Body of pancreas (tissue), 4 donors: ENCODE measurements at regions not wholly inside any gene's neighbourhood (a gene's known extent, or its start where the extent isn't known, plus 50 kb on each side); places are given as distances from the start of the nearest gene placed in this dataset.
A peak's percentile ranks its signal among the peaks of the same experiment; 100 is the strongest.

Experiments used
- ATAC-seq: fragments of 150-250 bp; one replicate; pipeline ENCODE4 v1.9.1; 2016
- DNase-seq, 4 donors: peaks; one replicate each; pipeline ENCODE4 v3.0.0-alpha.2; 2019
- H3K27ac ChIP-seq, 4 donors: fragments of 200-600 bp; sonication (generic); 1 replicate in 3 of 4; 2 replicates in 1 of 4; pipeline versions ENCODE4 v1.5.1 to v1.6.1; 2016 to 2019; ENCODE audit warnings: mild to moderate bottlenecking in 1 of 4, mixed read lengths in 1 of 4, moderate library complexity in 1 of 4
- H3K27me3 ChIP-seq, 2 donors: fragments of 200-600 bp; sonication (generic); one replicate each; pipeline ENCODE4 v1.6.0; 2016; ENCODE audit warnings: mild to moderate bottlenecking in 1 of 2
- H3K36me3 ChIP-seq, 2 donors: fragments of 200-600 bp; sonication (generic); replicated peaks in 1 of 2; 2 replicates each; pipeline ENCODE4 v1.5.1; 2016; ENCODE audit warnings: low read depth in 2 of 2; ENCODE audit not compliant: insufficient read depth in 1 of 2
- H3K4me1 ChIP-seq: fragments of 200-600 bp; sonication (generic); one replicate; pipeline ENCODE4 v1.6.0; 2016
- H3K4me3 ChIP-seq, 2 donors: fragments of 200-600 bp; sonication (generic); 1 replicate in 1 of 2; 2 replicates in 1 of 2; pipeline ENCODE4 v1.5.1; 2016 to 2019
- H3K9me3 ChIP-seq, 3 donors: fragments of 200-600 bp; sonication (generic); 1 replicate in 2 of 3; 2 replicates in 1 of 3; pipeline ENCODE4 v1.5.1; 2016
- CTCF ChIP-seq, 7 experiments: fragments of 450-650 bp in 4 of 7; fragments of 200-600 bp in 3 of 7; sonication (generic) in 3 of 7; IDR thresholded peaks; one replicate each; pipeline ENCODE4 v1.5.1; 2016 to 2019; ENCODE audit warnings: antibody characterized with exemption in 7 of 7
- POLR2A ChIP-seq, 3 donors: fragments of 450-650 bp; IDR thresholded peaks; one replicate each; pipeline ENCODE4 v1.6.1; 2016; ENCODE audit warnings: antibody characterized with exemption in 3 of 3, mild to moderate bottlenecking in 2 of 3
- WGBS, 2 donors: methylation state at CpG; one replicate each; pipeline ENCODE4 v1.1.5; 2017; 5-methylcytosine and 5-hydroxymethylcytosine counted together
- intact Hi-C: fragments of 100-400 bp; cut with DNase I; formaldehyde crosslinking; loops from one replicate; pipeline ENCODE4 v1.15.1; 2023

- no peak for ATAC-seq
These were observed 110.3 kb downstream of the KCNF1 start for GRCh38 chr2:11022064-11022463.

GRCh38 chr2:11022591-11023273 lies 111.0 kb downstream of the KCNF1 start:
- no peaks in the 10 kb centered on the region for H3K36me3 ChIP-seq
- ATAC-seq (no peak), DNase-seq (peak in 2 of 4 donors; percentile 13 to 30)
- H3K9me3 ChIP-seq: no peaks in the 10 kb centered on the region
- TF ChIP-seq POLR2A (IDR thresholded peaks at IDR 0.05) (no peak), CTCF (IDR thresholded peaks at IDR 0.05) (no peak)
- H3K4me1 ChIP-seq: peaks cover 12% of the 10 kb centered on the region
- no peaks in the 10 kb centered on the region for H3K27me3 ChIP-seq
- intact Hi-C loops: no loop called here
- 82% methylated on average over 10 to 12 of the region's 12 CpGs for WGBS, 2 donors
- H3K27ac ChIP-seq: no peak overlapping the region
- no peak overlapping the region for H3K4me3 ChIP-seq

More at GRCh38 chr2:11022064-11022463, 110.3 kb downstream of the KCNF1 start:
- H3K27ac ChIP-seq: no peak overlapping the region
- 81 to 86% methylated on average over 4 to 6 of the region's 6 CpGs for WGBS, 2 donors
- H3K4me1 ChIP-seq: peaks cover 12% of the 10 kb centered on the region
- H3K9me3 ChIP-seq: no peaks in the 10 kb centered on the region
- H3K27me3 ChIP-seq: no peaks in the 10 kb centered on the region
- intact Hi-C loops: no loop called here
- no peaks in the 10 kb centered on the region for H3K36me3 ChIP-seq
- no peak overlapping the region for H3K4me3 ChIP-seq
- TF ChIP-seq CTCF (IDR thresholded peaks at IDR 0.05) (no peak), POLR2A (IDR thresholded peaks at IDR 0.05) (no peak)
- no peak for DNase-seq

DNA sequence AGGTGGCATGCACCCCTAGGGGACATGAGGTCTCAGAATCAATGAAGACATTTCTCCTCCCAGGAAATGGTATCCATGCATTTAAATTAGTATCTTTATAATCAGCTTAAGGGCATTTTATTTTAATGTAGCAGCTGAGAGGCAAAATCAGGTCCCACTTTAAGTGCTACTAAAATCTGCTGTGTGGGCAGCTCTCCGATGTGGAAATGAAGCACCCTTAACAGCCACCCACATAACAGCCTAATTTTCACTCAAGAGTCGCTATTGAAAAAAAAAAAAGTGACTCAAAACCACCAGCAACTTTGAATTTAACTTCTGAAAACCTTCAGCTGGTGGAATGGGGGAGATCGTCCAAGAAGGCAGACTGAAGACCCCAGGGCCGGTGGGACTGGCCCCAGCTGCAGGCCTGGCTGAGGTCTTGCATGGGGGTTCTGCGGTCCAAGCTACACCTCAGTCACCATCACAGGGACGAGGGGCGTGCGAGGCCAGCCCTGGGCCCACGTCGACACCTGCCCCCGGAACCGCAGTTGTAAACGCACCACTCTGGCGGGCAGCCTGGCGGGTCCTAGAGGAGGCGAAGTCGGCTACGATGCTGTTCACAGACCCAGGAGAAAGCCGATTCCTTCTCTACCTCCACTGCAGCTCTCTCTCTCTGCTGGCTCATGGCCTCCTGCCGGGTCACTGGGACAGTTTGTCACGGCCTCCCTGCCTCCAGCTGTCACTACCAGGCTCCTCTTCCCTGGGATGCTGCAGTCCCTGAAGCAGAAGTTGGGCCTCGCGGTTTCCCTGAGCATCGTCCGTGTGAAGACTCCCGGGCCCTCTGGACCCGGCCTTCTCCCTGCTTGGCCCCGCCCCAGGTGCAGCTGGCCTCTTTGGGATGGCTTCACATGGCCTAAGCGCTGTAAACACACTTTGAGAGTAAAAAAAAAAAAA lies 111.9 kb downstream of the KCNF1 start:
- no peak overlapping the region for H3K4me3 ChIP-seq
- no peaks in the 10 kb centered on the region for H3K36me3 ChIP-seq
- DNase-seq: no peak
- intact Hi-C loops: no loop called here
- no peaks in the 10 kb centered on the region for H3K9me3 ChIP-seq
- no peak for TF ChIP-seq POLR2A (IDR thresholded peaks at IDR 0.05)
- no peak for TF ChIP-seq CTCF (IDR thresholded peaks at IDR 0.05)
- peak overlapping the region in 3 of 4 donors; percentile 52 to 72 (median 55) for H3K27ac ChIP-seq
- peaks cover 12% of the 10 kb centered on the region for H3K4me1 ChIP-seq
- WGBS, 2 donors: 68 to 80% methylated on average over 26 to 29 of the region's 29 CpGs
- H3K27me3 ChIP-seq: no peaks in the 10 kb centered on the region
- ATAC-seq: no peak

DNA sequence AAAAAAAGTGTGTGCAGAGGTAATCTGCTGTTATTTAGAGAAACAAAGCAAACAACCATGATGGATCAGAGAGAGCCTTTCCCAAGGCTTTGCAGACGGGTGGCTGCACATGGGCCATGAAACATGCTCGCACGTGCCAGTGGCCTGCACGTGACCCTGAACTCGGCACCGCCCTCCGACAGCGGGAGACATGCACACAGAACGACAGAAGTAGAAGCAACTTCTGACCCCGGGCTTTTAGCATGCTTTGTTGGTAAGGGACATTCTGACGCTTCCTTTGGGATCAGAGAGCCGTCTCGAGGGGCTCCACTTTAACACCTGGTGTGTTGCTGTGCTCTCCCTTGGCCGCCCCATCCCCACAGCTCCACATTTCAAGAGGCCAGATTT lies 112.5 kb downstream of the KCNF1 start:
- intact Hi-C loops: no loop called here
- ATAC-seq (peak; percentile 91), DNase-seq (peak; percentile 75 to 89 (median 83))
- 14 to 17% methylated on average over 14 of the region's 14 CpGs for WGBS, 2 donors
- peak overlapping the region in 3 of 4 donors; percentile 52 to 72 (median 55) for H3K27ac ChIP-seq
- no peak overlapping the region for H3K4me3 ChIP-seq
- TF ChIP-seq CTCF (IDR thresholded peaks at IDR 0.05) (no peak), POLR2A (IDR thresholded peaks at IDR 0.05) (peak in 2 of 3 donors; percentile 30 to 36)
- no peaks in the 10 kb centered on the region for H3K9me3 ChIP-seq
- H3K4me1 ChIP-seq: peaks cover 12% of the 10 kb centered on the region
- no peaks in the 10 kb centered on the region for H3K27me3 ChIP-seq
- no peaks in the 10 kb centered on the region for H3K36me3 ChIP-seq
